ENCODE measurements at regions not wholly inside any gene's neighbourhood (a gene's known extent, or its start where the extent isn't known, plus 50 kb on each side); places are given as distances from the start of the nearest gene placed in this dataset.
A peak's percentile ranks its signal among the peaks of the same experiment; 100 is the strongest.

GRCh38 chr17:77716289-77716926, 242.1 kb upstream of the TNRC6C start (continued):
- TF ChIP-seq ZHX2 (IDR thresholded peaks at IDR 0.05; ENCODE audit: low read depth) (no peak), ZHX2 (CRISPR knock-in tag; IDR thresholded peaks at IDR 0.05; ENCODE audit: borderline replicate concordance) (no peak), ATF4 (CRISPR knock-in tag; IDR thresholded peaks at IDR 0.05) (peak in 1 of 2 experiments; percentile 14; a peak in 1 of 4 replicates), ZSCAN20 (CRISPR knock-in tag; IDR thresholded peaks at IDR 0.05; ENCODE audit: borderline replicate concordance) (no peak), CEBPB (IDR thresholded peaks at IDR 0.05; ENCODE audit: borderline replicate concordance, low read depth, low read length) (peak; percentile 75), CEBPG (CRISPR knock-in tag; IDR thresholded peaks at IDR 0.05) (0 out of 2 replicates have a peak, but pooled peaks have one; percentile 31)

All from HepG2 (cell line).